Neutrophil (primary cell): ENCODE measurements at regions not wholly inside any gene's neighbourhood (a gene's known extent, or its start where the extent isn't known, plus 50 kb on each side); places are given as distances from the start of the nearest gene placed in this dataset.

Experiments used
- H3K27ac ChIP-seq: fragments of 200-600 bp; sonication (generic); 2 replicates; pipeline ENCODE4 v1.5.1; 2016; ENCODE audit warnings: mild to moderate bottlenecking, moderate library complexity
- H3K27me3 ChIP-seq: fragments of 200-600 bp; sonication (generic); 2 replicates; pipeline ENCODE4 v1.6.0; 2016; ENCODE audit warnings: mild to moderate bottlenecking
- H3K36me3 ChIP-seq: fragments of 200-600 bp; sonication (generic); 2 replicates; pipeline ENCODE4 v1.5.1; 2017
- H3K4me1 ChIP-seq, 2 experiments: fragments of 200-600 bp in 1 of 2; sonication (generic) in 1 of 2; 1 replicate in 1 of 2; 2 replicates in 1 of 2; pipeline versions ENCODE4 v1.5.1 to v1.6.1; 2013 to 2016; ENCODE audit warnings: low read depth in 1 of 2, low read length in 1 of 2, mild to moderate bottlenecking in 1 of 2, moderate library complexity in 1 of 2; ENCODE audit not compliant: control insufficient read depth in 1 of 2, insufficient read depth in 1 of 2
- H3K4me3 ChIP-seq, 2 experiments: fragments of 200-600 bp in 1 of 2; sonication (generic) in 1 of 2; 1 replicate in 1 of 2; 2 replicates in 1 of 2; pipeline ENCODE4 v1.5.1; 2013 to 2016; ENCODE audit warnings: low read depth in 1 of 2, low read length in 1 of 2, mild to moderate bottlenecking in 1 of 2, moderate library complexity in 1 of 2
- H3K9me3 ChIP-seq: fragments of 200-600 bp; sonication (generic); 2 replicates; pipeline ENCODE4 v1.5.1; 2016
- CTCF ChIP-seq: fragments of 200-600 bp; sonication (generic); IDR thresholded peaks from 2 replicates; pipeline ENCODE4 v1.5.1; 2016; ENCODE audit warnings: antibody characterized with exemption

GRCh38 chr22:49620003-49620556, 207.6 kb downstream of the BRD1 start:
- Histone ChIP-seq H3K9me3 (no peaks in the 10 kb centered on the region), H3K36me3 (peaks cover 16% of the 10 kb centered on the region), H3K4me3 (no peak overlapping the region), H3K4me1 (no peaks in the 10 kb centered on the region), H3K27me3 (no peaks in the 10 kb centered on the region), H3K27ac (no peak overlapping the region)
- TF ChIP-seq CTCF, result no peak

DNA sequence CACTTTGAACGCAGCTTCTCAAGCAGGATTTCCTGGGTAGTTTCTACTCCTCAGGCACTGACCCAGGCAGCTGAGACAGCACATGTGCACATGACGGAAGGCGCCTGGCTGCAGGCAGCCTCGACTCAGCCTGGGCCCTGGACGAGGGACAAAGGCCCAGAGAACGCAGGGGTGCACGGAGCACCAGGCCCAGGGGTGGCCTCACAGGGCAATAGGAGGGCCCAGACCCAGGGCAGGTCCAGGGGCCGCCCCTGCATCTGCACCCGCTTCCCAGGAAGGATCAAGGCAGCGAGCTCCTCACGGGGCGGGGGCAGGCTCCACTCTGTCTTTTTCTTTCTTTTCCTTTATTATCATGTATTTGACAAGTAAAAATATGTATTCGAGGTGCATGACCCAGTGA, 208.4 kb downstream of the BRD1 start:
- no peak overlapping the region for H3K27ac ChIP-seq
- H3K9me3 ChIP-seq, result no peaks in the 10 kb centered on the region
- no peak overlapping the region for H3K4me3 ChIP-seq
- H3K27me3 ChIP-seq, result no peaks in the 10 kb centered on the region
- H3K4me1 ChIP-seq, result no peaks in the 10 kb centered on the region
- no peak for TF ChIP-seq CTCF
- peaks cover 15% of the 10 kb centered on the region for H3K36me3 ChIP-seq

- H3K27me3 ChIP-seq, result no peaks in the 10 kb centered on the region
- no peak for TF ChIP-seq CTCF
These were observed 209.1 kb downstream of the BRD1 start for GRCh38 chr22:49618677-49618953.

GRCh38 chr22:49617866-49618676, 209.6 kb downstream of the BRD1 start:
- no peak overlapping the region for H3K27ac ChIP-seq
- H3K9me3 ChIP-seq, result no peaks in the 10 kb centered on the region
- no peak for TF ChIP-seq CTCF
- H3K27me3 ChIP-seq, result no peaks in the 10 kb centered on the region
- H3K4me1 ChIP-seq, result no peaks in the 10 kb centered on the region
- H3K4me3 ChIP-seq, result no peak overlapping the region
- peaks cover 7% of the 10 kb centered on the region for H3K36me3 ChIP-seq

More at GRCh38 chr22:49618677-49618953, 209.1 kb downstream of the BRD1 start:
- peaks cover 8% of the 10 kb centered on the region for H3K36me3 ChIP-seq
- no peak overlapping the region for H3K27ac ChIP-seq
- no peaks in the 10 kb centered on the region for H3K9me3 ChIP-seq
- H3K4me3 ChIP-seq, result no peak overlapping the region
- no peaks in the 10 kb centered on the region for H3K4me1 ChIP-seq

- no peaks in the 10 kb centered on the region for H3K27me3 ChIP-seq
- H3K36me3 ChIP-seq, result peaks cover 7% of the 10 kb centered on the region
- no peak overlapping the region for H3K4me3 ChIP-seq
- TF ChIP-seq CTCF, result no peak
- no peaks in the 10 kb centered on the region for H3K4me1 ChIP-seq
- no peak overlapping the region for H3K27ac ChIP-seq
- no peaks in the 10 kb centered on the region for H3K9me3 ChIP-seq
These were observed 210.4 kb downstream of the BRD1 start for GRCh38 chr22:49617264-49617663.
